ENCODE measurements at regions not wholly inside any gene's neighbourhood (a gene's known extent, or its start where the extent isn't known, plus 50 kb on each side); places are given as distances from the start of the nearest gene placed in this dataset.

DNA sequence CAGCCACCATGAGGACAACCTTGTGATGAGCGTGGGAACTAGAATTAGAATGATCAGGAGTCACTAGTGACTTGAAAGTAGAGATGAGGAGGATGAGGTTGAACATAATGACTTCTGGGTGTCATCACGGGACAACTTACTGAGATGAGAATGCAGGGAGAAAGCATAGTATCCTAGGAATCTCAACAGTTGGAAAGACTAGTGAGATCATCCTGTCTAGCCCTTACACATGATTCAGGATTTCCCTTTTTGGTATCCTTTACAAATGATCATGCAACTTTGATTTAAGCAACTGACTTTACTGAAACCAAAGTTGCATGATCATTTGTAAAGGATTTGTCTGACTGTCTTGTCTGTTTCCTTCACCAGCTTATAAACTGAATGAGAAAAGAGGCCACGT lies 51.8 kb upstream of the HIF1A start:
- DNase-seq (no peak), FAIRE-seq (no peak), ATAC-seq (no peak)
- WGBS, 2 donors: 83 to 91% methylated on average over 3 of the region's 3 CpGs
- H3K4me1 ChIP-seq: no peaks in the 10 kb centered on the region
- no peak overlapping the region for H3K27ac ChIP-seq
- intact Hi-C loops (cut with DNase I): no loop called here
- no peaks in the 10 kb centered on the region for H3K27me3 ChIP-seq
- TF ChIP-seq CTCF (IDR thresholded peaks at IDR 0.05): no peak
- no peak overlapping the region for H3K4me3 ChIP-seq
- no peaks in the 10 kb centered on the region for H3K36me3 ChIP-seq
- H3K9me3 ChIP-seq: no peaks in the 10 kb centered on the region

GRCh38 chr14:61644175-61644574 lies 51.1 kb upstream of the HIF1A start:
- DNase-seq (no peak), ATAC-seq (no peak), FAIRE-seq (no peak)
- Histone ChIP-seq H3K9me3 (no peaks in the 10 kb centered on the region), H3K27ac (no peak overlapping the region), H3K27me3 (no peaks in the 10 kb centered on the region), H3K4me3 (no peak overlapping the region), H3K4me1 (no peaks in the 10 kb centered on the region), H3K36me3 (no peaks in the 10 kb centered on the region)
- TF ChIP-seq CTCF (IDR thresholded peaks at IDR 0.05): no peak
- intact Hi-C loops (cut with DNase I): no loop called here

DNA sequence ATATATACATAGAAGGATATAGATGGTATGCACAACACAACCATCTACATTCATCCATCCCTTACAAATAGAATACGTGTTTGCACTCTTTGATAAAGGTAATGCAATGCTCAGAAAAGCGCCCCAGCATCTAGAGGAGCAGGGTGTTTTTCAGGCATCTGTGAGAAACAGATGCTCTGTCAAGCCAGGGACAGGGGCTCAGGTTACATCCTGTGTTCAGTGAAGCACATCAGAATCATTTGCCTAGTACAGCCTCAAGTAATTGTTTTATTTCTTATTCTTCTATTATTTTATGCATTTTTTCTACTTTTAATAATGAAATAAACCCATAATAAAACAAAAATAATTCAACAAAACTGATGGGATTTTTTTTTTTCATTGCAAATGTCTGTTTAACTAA lies 50.5 kb upstream of the HIF1A start:
- TF ChIP-seq CTCF (IDR thresholded peaks at IDR 0.05): no peak
- no peaks in the 10 kb centered on the region for H3K27me3 ChIP-seq
- no peak overlapping the region for H3K27ac ChIP-seq
- 46 to 60% methylated on average over 2 of the region's 2 CpGs for WGBS, 2 donors
- H3K4me1 ChIP-seq: no peaks in the 10 kb centered on the region
- DNase-seq (no peak), FAIRE-seq (no peak), ATAC-seq (no peak)
- intact Hi-C loops (cut with DNase I): no loop called here
- no peaks in the 10 kb centered on the region for H3K36me3 ChIP-seq
- no peaks in the 10 kb centered on the region for H3K9me3 ChIP-seq
- H3K4me3 ChIP-seq: no peak overlapping the region

- Histone ChIP-seq H3K27ac (no peak overlapping the region), H3K4me3 (no peak overlapping the region), H3K27me3 (no peaks in the 10 kb centered on the region), H3K9me3 (no peaks in the 10 kb centered on the region), H3K4me1 (no peaks in the 10 kb centered on the region), H3K36me3 (no peaks in the 10 kb centered on the region)
- no peak for DNase-seq
- no peak for FAIRE-seq
- intact Hi-C loops (cut with DNase I): no loop called here
- TF ChIP-seq CTCF (IDR thresholded peaks at IDR 0.05): no peak
- ATAC-seq: no peak
Observed at GRCh38 chr14:61645247-61645646, 50.1 kb upstream of the HIF1A start.

All from pancreas (tissue), 10 donors.